GM19193 (cell line): ENCODE measurements at regions not wholly inside any gene's neighbourhood (a gene's known extent, or its start where the extent isn't known, plus 50 kb on each side); places are given as distances from the start of the nearest gene placed in this dataset.

ENCODE experiments used
- POLR2A ChIP-seq: IDR thresholded peaks from 4 replicates; pipeline ENCODE4 v1.6.1; 2011; ENCODE audit not compliant: insufficient read depth, insufficient read length; ENCODE audit errors: extremely low read depth

GRCh38 chr10:90975096-90975495, 54.2 kb upstream of the ANKRD1 start:
- no peak for TF ChIP-seq POLR2A

- no peak for TF ChIP-seq POLR2A
Observed at GRCh38 chr10:90977162-90977854, 56.4 kb upstream of the ANKRD1 start.

GRCh38 chr10:90977855-90978486, 57.1 kb upstream of the ANKRD1 start:
- no peak for TF ChIP-seq POLR2A

GRCh38 chr10:90982406-90983008, 61.6 kb upstream of the ANKRD1 start:
- no peak for TF ChIP-seq POLR2A

- no peak for TF ChIP-seq POLR2A
Observed at GRCh38 chr10:90983914-90984549, 63.1 kb upstream of the ANKRD1 start.

- TF ChIP-seq POLR2A = no peak
Observed at GRCh38 chr10:90984898-90985297, 64.0 kb upstream of the ANKRD1 start.

- TF ChIP-seq POLR2A = no peak
Observed at GRCh38 chr10:90985321-90985933, 64.5 kb upstream of the ANKRD1 start.

GRCh38 chr10:90986136-90986760, 65.4 kb upstream of the ANKRD1 start:
- no peak for TF ChIP-seq POLR2A

GRCh38 chr10:90986870-90987269, 66.0 kb upstream of the ANKRD1 start:
- TF ChIP-seq POLR2A = no peak

GRCh38 chr10:90987383-90987782, 66.5 kb upstream of the ANKRD1 start:
- no peak for TF ChIP-seq POLR2A

GRCh38 chr10:90988024-90988423, 67.1 kb upstream of the ANKRD1 start:
- TF ChIP-seq POLR2A = no peak

- TF ChIP-seq POLR2A = no peak
Observed at GRCh38 chr10:90988802-90989201, 67.9 kb upstream of the ANKRD1 start.

- TF ChIP-seq POLR2A = no peak
Observed at GRCh38 chr10:90989378-90989777, 68.5 kb upstream of the ANKRD1 start.

- no peak for TF ChIP-seq POLR2A
Observed at GRCh38 chr10:90992462-90992861, 71.6 kb upstream of the ANKRD1 start.

GRCh38 chr10:90993340-90993739, 72.5 kb upstream of the ANKRD1 start:
- TF ChIP-seq POLR2A = no peak

GRCh38 chr10:90997670-90998069, 76.8 kb upstream of the ANKRD1 start:
- TF ChIP-seq POLR2A = no peak
